Stimulated activated CD8-positive, alpha-beta memory T cell treated with anti-CD3 and anti-CD28 coated beads, Interleukin-7, amount 100 ng/mL, for 48 hours (primary cell): ENCODE measurements at regions not wholly inside any gene's neighbourhood (a gene's known extent, or its start where the extent isn't known, plus 50 kb on each side); places are given as distances from the start of the nearest gene placed in this dataset.

Source experiments
- DNase-seq, 2 donors: peaks; one replicate each; pipeline ENCODE4 v3.0.0-alpha.2; 2020; ENCODE audit warnings: low read depth in 1 of 2; ENCODE audit errors: extremely low read depth in 1 of 2

- DNase-seq, result no peak
Observed at GRCh38 chr15:96390986-96391385, 60.5 kb downstream of the NR2F2 start.

DNA sequence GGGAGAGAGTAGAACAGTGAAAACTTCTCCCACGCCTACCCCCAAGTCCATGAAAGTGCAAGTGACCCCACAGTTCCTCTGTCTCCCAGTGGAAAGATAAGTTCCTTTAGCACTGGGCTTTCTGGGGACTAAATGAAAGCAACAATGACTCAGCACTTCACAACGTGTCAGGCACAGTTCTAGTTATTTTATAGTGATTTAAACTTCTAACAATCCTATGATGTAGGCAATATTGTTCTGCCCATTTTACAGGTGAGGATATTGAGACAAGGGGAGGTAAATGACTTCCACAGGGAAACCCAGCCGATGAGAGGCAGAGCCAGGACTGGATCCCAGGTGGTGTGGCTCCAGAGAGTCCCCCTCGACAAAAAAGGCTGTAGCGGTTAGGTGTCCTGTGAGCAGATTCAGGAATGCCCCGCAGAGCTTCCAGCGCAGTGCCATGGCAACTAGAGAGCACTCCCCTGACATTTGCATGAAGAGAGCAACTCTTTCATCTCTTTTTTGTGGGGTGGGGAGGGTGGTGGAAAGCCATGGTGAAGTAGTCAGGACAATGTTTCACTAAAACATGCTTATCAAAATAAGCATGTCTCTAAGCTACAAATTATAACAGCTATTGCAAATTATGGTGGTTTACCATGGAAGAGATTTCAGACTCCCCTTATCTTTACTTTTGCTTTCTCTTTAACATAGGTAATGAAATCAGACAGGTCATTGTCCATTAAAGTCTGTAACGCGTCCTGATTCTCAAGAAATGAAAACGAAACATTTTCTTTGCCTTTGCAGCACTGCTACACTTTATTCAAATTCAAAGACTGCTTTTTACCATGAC, 62.1 kb downstream of the NR2F2 start:
- no peak for DNase-seq

DNA sequence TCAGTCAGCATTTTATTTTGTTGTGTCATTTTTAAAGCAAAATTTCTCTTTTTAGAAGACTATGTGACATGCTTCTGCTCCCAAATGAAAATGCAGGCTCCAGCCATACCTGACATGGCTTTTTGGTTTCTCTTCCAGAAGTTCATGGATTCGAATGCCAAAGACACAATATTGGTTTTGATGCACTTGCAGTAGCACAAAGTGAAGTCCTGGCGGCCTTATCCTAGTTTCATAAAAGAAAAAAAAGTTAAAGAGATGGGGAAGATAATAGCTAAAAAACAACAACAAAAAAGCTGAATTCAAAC, 62.7 kb downstream of the NR2F2 start:
- DNase-seq, result no peak

- DNase-seq, result no peak
Observed at GRCh38 chr15:96395687-96396086, 65.2 kb downstream of the NR2F2 start.

DNA sequence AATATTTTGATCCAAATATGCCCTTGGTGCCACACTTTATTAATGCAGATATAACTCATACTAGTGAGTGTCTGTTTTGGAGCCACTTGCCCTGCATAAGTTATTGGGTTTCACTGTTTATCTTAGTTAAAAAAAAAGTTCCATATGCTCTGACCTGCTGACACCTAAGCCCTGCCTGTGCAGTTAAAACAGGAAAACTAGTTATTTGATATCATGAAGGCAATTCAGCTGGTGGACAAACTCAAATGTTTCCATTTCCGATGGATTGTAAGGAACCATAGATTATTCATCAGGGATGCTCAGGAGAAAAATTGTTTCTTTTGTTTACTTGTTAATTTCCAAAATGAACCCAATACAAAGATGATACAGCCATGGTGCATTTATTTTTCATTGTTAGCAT, 68.3 kb downstream of the NR2F2 start:
- DNase-seq, result no peak

DNA sequence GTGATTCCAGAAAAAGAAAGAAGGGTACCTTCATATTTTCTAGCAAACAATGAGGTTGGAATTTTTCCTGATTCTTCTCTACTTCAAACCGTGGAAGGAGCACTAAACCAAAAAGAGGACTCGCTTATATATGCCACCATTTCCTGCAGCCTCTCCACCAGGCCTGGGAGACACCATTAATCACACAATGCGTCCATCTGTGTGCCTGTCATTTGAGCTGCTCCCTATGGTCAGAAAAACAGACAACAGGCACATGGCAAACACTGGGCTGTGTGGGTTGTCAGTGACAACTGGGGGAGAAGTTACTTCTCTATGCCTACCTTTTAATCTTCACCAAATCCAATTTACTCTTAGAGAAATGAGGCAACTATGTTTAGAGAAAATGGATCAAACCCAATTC, 71.9 kb downstream of the NR2F2 start:
- DNase-seq, result no peak

- DNase-seq, result no peak
Observed at GRCh38 chr15:96403071-96403470, 72.6 kb downstream of the NR2F2 start.

GRCh38 chr15:96403932-96404331, 73.4 kb downstream of the NR2F2 start:
- no peak for DNase-seq

GRCh38 chr15:96404560-96404959, 74.1 kb downstream of the NR2F2 start:
- no peak for DNase-seq

DNA sequence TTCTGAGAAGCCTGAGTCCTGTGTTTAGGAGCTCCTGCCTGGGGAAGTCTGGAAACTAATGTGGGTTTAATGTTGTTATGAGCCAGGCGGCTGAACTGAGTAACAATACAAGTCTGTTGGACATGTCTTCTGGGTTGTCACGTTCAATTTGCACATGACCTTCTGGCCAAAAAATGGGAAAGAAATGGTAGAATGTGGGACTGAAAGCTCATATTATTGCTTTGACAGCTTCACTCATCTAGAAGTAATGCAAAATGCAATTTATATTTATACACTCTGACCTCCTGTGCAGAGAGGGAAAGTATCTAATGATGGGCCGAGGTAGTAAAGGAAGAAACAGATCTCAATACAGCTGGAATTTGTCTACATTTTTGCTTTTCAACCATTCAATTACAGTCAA, 75.8 kb downstream of the NR2F2 start:
- DNase-seq, result no peak

GRCh38 chr15:96406701-96407100, 76.2 kb downstream of the NR2F2 start:
- DNase-seq, result no peak

DNA sequence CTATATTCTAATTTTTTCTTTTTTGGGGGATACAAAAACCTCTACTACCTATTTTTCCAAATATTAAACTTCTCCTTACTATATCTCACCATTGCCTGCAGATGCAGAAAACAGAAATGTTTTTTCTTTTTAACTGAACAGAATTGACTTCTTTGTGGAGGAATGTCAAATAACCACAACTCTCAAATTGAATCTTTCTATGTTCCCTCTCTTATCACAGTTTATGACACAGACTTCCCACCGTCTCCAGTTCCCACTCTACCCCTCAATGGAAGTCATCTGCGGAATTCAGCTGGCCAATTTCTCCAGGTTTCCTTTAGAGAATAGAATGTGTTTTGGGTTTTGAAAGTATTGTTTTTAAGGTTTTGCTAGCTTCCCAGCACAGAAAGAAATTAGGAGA, 77.0 kb downstream of the NR2F2 start:
- DNase-seq, result no peak

- no peak for DNase-seq
Observed at GRCh38 chr15:96408591-96409183, 78.2 kb downstream of the NR2F2 start.

- DNase-seq, result no peak
Observed at GRCh38 chr15:96409215-96410138, 79.0 kb downstream of the NR2F2 start.

DNA sequence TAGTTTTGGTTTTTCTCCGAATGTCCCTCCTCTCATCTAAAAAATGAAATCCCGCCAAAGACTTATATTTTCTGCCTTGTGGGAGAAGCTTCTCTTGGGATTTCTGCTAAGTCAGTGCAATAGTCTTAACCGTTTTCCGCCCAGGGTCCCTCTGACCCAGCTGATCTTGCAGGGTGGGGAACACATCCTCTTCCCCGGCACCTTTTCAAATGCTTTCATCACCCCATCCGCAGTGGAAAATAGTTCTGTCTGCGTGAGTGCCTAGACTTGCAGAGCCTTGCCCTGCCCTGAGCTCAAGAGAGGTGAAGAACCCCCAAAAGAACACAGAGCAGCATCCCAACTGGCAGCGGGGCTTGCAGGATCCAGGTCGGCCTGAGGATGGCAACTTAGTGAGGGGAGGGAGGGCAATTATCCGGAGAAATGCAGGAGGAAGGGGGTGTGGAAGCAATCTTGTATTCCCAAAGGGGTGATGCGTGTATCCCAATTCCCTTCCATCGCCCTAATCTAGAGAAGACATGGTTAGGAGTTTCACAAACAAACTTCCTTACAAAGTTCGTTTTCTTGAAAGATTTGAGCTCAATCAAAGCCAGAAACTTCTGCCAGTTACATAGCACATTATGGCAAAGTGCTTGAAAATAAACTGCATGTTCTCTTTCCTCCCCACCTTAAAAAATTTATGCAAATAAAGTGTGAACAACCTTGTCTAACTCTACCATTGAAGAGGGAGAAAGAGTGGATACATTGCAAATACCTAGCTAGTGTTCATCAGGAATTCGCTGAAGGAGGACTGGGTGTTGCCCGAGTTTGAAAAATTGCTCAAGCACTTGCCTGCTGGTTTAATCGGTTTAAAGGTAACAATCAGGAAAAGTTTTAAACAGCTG, 79.9 kb downstream of the NR2F2 start:
- DNase-seq, result no peak

- DNase-seq, result no peak
Observed at GRCh38 chr15:96411056-96412031, 80.8 kb downstream of the NR2F2 start.

DNA sequence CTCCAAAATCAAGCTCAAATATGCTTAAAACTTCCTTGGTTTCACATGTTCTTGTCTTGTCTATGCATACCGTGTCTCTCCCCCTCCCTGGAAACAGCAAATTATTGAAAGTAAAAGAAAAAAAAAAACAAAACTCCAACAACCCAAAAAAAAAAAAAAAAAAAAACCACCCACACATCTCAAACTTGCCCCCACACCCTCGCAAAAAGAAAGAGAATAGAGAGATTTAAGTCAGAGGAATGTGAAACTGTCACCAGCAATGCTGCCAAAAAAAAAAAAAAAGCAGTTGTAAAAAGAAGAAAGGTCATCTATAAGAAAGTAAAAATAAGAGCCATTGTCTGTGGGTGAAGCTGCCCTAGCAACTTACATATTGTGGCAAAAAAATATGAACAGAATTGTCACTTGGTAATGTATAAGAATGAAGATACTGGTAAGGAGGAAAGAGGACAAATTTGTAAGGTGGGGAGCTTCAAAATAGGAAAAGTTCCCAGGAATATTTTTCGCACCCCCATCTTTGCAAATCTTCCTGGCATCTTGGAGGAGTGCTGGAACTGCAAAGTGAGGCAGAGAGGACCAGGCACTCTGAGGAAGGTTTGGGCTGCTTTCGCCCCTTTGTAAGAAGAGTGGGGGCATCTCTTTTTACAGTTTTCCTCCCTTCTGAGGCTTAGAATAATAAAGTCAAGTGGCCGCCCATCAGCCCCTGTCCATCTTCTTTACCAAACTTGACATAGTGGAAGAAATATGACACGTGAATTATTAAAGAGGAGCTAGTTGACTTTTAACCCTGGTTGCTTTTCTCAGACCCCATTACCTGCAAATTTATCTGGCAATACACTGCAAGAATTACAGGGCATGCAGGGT, 81.8 kb downstream of the NR2F2 start:
- no peak for DNase-seq

DNA sequence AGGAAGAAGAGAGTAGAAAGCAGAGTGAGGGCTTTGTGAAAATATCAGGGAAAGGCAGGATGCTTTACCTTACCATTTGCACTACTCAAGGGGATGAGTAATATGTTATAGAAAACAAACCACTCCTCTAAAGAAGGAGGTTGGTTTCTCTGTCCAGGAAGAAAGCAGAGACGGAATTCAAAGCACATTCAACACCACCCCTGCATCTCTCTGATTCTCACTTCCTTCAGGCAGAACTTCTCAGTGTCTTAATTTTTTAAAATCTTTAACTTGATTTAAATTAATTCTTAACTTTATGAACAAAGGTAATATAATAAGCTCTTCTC, 82.4 kb downstream of the NR2F2 start:
- DNase-seq, result no peak

GRCh38 chr15:96413657-96414056, 83.2 kb downstream of the NR2F2 start:
- DNase-seq, result no peak
